Liver (tissue), 8 donors: ENCODE measurements at regions not wholly inside any gene's neighbourhood (a gene's known extent, or its start where the extent isn't known, plus 50 kb on each side); places are given as distances from the start of the nearest gene placed in this dataset.
A peak's percentile ranks its signal among the peaks of the same experiment; 100 is the strongest.

Source experiments
- DNase-seq: peaks from one replicate; pipeline ENCODE4 v3.0.0-alpha.2; 2017; ENCODE audit warnings: low spot score
- H3K27ac ChIP-seq, 2 donors: one replicate each; pipeline ENCODE4 v1.7.0; 2013; ENCODE audit warnings: inconsistent platforms in 2 of 2, low read length in 2 of 2, control low read depth in 1 of 2, low read depth in 1 of 2, mild to moderate bottlenecking in 1 of 2
- H3K27me3 ChIP-seq, 4 donors: one replicate each; pipeline versions ENCODE4 v1.6.1 to v1.7.0; 2013; ENCODE audit warnings: low read length in 3 of 4, inconsistent platforms in 1 of 4, mild to moderate bottlenecking in 1 of 4, moderate library complexity in 1 of 4; ENCODE audit not compliant: control insufficient read depth in 4 of 4, insufficient read depth in 4 of 4
- H3K36me3 ChIP-seq, 4 donors: one replicate each; pipeline versions ENCODE4 v1.6.1 to v1.7.0; 2013; ENCODE audit warnings: low read length in 3 of 4, mild to moderate bottlenecking in 3 of 4, low read depth in 1 of 4, moderate library complexity in 1 of 4; ENCODE audit not compliant: control insufficient read depth in 4 of 4, insufficient read depth in 3 of 4
- H3K4me1 ChIP-seq, 4 donors: one replicate each; pipeline versions ENCODE4 v1.6.1 to v1.7.0; 2013; ENCODE audit warnings: low read length in 3 of 4, mild to moderate bottlenecking in 3 of 4, moderate library complexity in 1 of 4; ENCODE audit not compliant: control insufficient read depth in 4 of 4, insufficient read depth in 4 of 4
- H3K4me3 ChIP-seq, 3 donors: one replicate each; pipeline versions ENCODE4 v1.6.1 to v1.7.0; 2013; ENCODE audit warnings: low read length in 3 of 3, control low read depth in 1 of 3, low read depth in 1 of 3, mild to moderate bottlenecking in 1 of 3
- H3K9ac ChIP-seq, 2 donors: one replicate each; pipeline ENCODE4 v1.7.0; 2013; ENCODE audit warnings: low read length in 2 of 2, mild to moderate bottlenecking in 2 of 2, moderate library complexity in 2 of 2, control low read depth in 1 of 2, low read depth in 1 of 2
- H3K9me3 ChIP-seq, 4 donors: one replicate each; pipeline versions ENCODE4 v1.6.1 to v1.7.0; 2013; ENCODE audit warnings: low read length in 3 of 4; ENCODE audit not compliant: control insufficient read depth in 4 of 4
- EGR1 ChIP-seq, 2 donors: IDR thresholded peaks; 2 replicates each; pipeline ENCODE4 v1.6.1; 2016 to 2018; ENCODE audit warnings: antibody characterized with exemption in 2 of 2, low read depth in 2 of 2
- FOXA1 ChIP-seq: IDR thresholded peaks from 2 replicates; pipeline ENCODE4 v1.6.1; 2016; ENCODE audit warnings: antibody characterized with exemption
- FOXA2 ChIP-seq: IDR thresholded peaks from 2 replicates; pipeline ENCODE4 v1.6.1; 2016; ENCODE audit warnings: antibody characterized with exemption
- GABPA ChIP-seq, 2 donors: IDR thresholded peaks in 1 of 2; conservative IDR thresholded peaks in 1 of 2; 2 replicates each; pipeline ENCODE4 v1.6.1; 2016; ENCODE audit warnings: antibody characterized with exemption in 2 of 2, mild to moderate bottlenecking in 1 of 2, moderate library complexity in 1 of 2
- HNF4A ChIP-seq, 2 donors: conservative IDR thresholded peaks; 2 replicates each; pipeline ENCODE4 v1.6.1; 2016; ENCODE audit warnings: antibody characterized with exemption in 2 of 2, mild to moderate bottlenecking in 2 of 2
- JUND ChIP-seq, 2 donors: IDR thresholded peaks; 2 replicates each; pipeline ENCODE4 v1.6.1; 2016; ENCODE audit warnings: antibody characterized with exemption in 2 of 2
- NR2F2 ChIP-seq: IDR thresholded peaks from 2 replicates; pipeline ENCODE4 v1.6.1; 2016; ENCODE audit warnings: antibody characterized with exemption
- RAD21 ChIP-seq, 2 donors: IDR thresholded peaks; 2 replicates each; pipeline ENCODE4 v1.6.1; 2016; ENCODE audit warnings: antibody characterized with exemption in 2 of 2, mild to moderate bottlenecking in 2 of 2
- RXRA ChIP-seq, 2 donors: IDR thresholded peaks; 2 replicates each; pipeline ENCODE4 v1.6.1; 2017 to 2018; ENCODE audit warnings: antibody characterized with exemption in 2 of 2, mild to moderate bottlenecking in 1 of 2
- SP1 ChIP-seq: IDR thresholded peaks from 2 replicates; pipeline ENCODE4 v1.6.1; 2018; ENCODE audit warnings: antibody characterized with exemption, mild to moderate bottlenecking
- TAF1 ChIP-seq: conservative IDR thresholded peaks from 2 replicates; pipeline ENCODE4 v1.6.1; 2016; ENCODE audit warnings: antibody characterized with exemption, mild to moderate bottlenecking
- YY1 ChIP-seq: IDR thresholded peaks from 2 replicates; pipeline ENCODE4 v1.6.1; 2016; ENCODE audit warnings: antibody characterized with exemption, mild to moderate bottlenecking
- WGBS: extraction: QIAGEN DNeasy Blood & Tissue Kit; methylation state at CpG from one replicate; pipeline ENCODE4 v1.1.7; 2013; 5-methylcytosine and 5-hydroxymethylcytosine counted together
- TF ChIP-seq, protein P1 (sequence below): IDR thresholded peaks from 2 replicates; pipeline ENCODE4 v1.6.1; 2016; ENCODE audit warnings: antibody characterized with exemption
- TF ChIP-seq, protein P2 (sequence below): IDR thresholded peaks from 2 replicates; pipeline ENCODE4 v1.6.1; 2016; ENCODE audit warnings: antibody characterized with exemption, mild to moderate bottlenecking
- TF ChIP-seq, protein P3 (sequence below): fragments of 150-350 bp; IDR thresholded peaks from 2 replicates; pipeline ENCODE4 v1.5.1; 2017; ENCODE audit warnings: improper control_type of control experiment, low read depth, low read length; ENCODE audit not compliant: missing input control
- TF ChIP-seq, protein P4 (sequence below): IDR thresholded peaks from 2 replicates; pipeline ENCODE4 v1.6.1; 2016; ENCODE audit warnings: antibody characterized with exemption
- TF ChIP-seq, protein P5 (sequence below): IDR thresholded peaks from 2 replicates; pipeline ENCODE4 v1.6.1; 2016; ENCODE audit warnings: antibody characterized with exemption
- donor health status: healthy.
- donor health status: healthy.
- donor health status: healthy.
- donor health status: healthy.
- donor health status: healthy.

DNA sequence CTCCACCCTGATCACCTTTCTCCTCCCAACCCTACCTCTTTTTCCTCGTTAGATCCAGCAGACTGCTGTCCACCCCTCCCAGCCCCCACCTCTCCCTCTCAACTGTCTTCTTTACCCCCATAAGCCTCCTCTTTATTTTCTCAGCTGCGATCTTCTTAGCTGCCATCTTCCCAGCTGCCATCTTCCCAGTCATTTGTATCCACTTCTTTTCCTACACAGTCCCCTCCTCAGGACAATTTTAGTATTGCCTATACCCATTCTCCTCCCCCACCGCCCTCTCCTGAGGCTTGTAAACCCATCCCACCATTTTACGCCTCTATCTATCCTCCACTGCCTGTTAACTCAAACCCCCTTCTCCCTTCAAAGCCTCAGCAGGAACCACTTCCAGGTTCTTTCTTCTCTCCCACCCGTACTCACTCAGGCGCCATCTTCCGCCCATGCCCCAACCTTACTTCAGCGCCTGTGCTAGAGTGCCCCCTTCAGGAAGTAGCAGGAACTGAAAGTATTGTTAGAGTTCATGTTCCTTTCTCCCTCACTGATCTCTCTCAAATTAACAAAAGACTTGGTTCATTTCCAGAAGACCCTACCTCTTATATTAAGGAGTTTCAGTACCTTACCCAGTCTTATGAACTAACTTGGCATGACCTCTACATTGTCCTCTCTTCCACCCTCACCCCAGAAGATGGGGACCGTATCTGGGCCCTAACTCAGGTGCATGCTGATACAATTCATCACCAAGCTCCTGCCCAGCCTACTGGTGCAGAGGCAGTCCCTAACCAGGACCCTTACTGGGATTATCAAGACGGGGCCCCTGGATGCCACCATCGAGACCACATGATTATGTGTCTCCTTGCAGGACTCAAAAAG is 236.0 kb downstream of the ADGRG6 start:
- Histone ChIP-seq H3K27ac (no peak overlapping the region), H3K36me3 (no peaks in the 10 kb centered on the region), H3K9me3 (peaks cover 0 to 10% (median 0%) of the 10 kb centered on the region in 4 donors), H3K4me3 (no peak overlapping the region), H3K4me1 (no peaks in the 10 kb centered on the region), H3K9ac (no peak overlapping the region), H3K27me3 (peaks cover 0 to 2% (median 0%) of the 10 kb centered on the region in 4 donors)
- no peak for DNase-seq
- 71% methylated on average over 11 of the region's 11 CpGs for WGBS
- TF ChIP-seq RAD21 (IDR thresholded peaks at IDR 0.05) (peak; percentile 63 to 75), HNF4A (conservative IDR thresholded peaks at IDR 0.05) (no peak), NR2F2 (no peak), YY1 (no peak), RXRA (IDR thresholded peaks at IDR 0.05) (no peak), JUND (IDR thresholded peaks at IDR 0.05) (no peak), SP1 (no peak), EGR1 (IDR thresholded peaks at IDR 0.05; ENCODE audit: low read depth in 2 of 2) (no peak), TAF1 (no peak), FOXA2 (no peak), GABPA (IDR thresholded peaks at IDR 0.05 in 1 of 2, conservative IDR thresholded peaks at IDR 0.05 in 1 of 2) (no peak), FOXA1 (no peak)
- TF ChIP-seq, protein P1, sequence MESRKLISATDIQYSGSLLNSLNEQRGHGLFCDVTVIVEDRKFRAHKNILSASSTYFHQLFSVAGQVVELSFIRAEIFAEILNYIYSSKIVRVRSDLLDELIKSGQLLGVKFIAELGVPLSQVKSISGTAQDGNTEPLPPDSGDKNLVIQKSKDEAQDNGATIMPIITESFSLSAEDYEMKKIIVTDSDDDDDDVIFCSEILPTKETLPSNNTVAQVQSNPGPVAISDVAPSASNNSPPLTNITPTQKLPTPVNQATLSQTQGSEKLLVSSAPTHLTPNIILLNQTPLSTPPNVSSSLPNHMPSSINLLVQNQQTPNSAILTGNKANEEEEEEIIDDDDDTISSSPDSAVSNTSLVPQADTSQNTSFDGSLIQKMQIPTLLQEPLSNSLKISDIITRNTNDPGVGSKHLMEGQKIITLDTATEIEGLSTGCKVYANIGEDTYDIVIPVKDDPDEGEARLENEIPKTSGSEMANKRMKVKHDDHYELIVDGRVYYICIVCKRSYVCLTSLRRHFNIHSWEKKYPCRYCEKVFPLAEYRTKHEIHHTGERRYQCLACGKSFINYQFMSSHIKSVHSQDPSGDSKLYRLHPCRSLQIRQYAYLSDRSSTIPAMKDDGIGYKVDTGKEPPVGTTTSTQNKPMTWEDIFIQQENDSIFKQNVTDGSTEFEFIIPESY: no peak
- TF ChIP-seq, protein P2, sequence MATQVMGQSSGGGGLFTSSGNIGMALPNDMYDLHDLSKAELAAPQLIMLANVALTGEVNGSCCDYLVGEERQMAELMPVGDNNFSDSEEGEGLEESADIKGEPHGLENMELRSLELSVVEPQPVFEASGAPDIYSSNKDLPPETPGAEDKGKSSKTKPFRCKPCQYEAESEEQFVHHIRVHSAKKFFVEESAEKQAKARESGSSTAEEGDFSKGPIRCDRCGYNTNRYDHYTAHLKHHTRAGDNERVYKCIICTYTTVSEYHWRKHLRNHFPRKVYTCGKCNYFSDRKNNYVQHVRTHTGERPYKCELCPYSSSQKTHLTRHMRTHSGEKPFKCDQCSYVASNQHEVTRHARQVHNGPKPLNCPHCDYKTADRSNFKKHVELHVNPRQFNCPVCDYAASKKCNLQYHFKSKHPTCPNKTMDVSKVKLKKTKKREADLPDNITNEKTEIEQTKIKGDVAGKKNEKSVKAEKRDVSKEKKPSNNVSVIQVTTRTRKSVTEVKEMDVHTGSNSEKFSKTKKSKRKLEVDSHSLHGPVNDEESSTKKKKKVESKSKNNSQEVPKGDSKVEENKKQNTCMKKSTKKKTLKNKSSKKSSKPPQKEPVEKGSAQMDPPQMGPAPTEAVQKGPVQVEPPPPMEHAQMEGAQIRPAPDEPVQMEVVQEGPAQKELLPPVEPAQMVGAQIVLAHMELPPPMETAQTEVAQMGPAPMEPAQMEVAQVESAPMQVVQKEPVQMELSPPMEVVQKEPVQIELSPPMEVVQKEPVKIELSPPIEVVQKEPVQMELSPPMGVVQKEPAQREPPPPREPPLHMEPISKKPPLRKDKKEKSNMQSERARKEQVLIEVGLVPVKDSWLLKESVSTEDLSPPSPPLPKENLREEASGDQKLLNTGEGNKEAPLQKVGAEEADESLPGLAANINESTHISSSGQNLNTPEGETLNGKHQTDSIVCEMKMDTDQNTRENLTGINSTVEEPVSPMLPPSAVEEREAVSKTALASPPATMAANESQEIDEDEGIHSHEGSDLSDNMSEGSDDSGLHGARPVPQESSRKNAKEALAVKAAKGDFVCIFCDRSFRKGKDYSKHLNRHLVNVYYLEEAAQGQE: no peak
- TF ChIP-seq, protein P3, sequence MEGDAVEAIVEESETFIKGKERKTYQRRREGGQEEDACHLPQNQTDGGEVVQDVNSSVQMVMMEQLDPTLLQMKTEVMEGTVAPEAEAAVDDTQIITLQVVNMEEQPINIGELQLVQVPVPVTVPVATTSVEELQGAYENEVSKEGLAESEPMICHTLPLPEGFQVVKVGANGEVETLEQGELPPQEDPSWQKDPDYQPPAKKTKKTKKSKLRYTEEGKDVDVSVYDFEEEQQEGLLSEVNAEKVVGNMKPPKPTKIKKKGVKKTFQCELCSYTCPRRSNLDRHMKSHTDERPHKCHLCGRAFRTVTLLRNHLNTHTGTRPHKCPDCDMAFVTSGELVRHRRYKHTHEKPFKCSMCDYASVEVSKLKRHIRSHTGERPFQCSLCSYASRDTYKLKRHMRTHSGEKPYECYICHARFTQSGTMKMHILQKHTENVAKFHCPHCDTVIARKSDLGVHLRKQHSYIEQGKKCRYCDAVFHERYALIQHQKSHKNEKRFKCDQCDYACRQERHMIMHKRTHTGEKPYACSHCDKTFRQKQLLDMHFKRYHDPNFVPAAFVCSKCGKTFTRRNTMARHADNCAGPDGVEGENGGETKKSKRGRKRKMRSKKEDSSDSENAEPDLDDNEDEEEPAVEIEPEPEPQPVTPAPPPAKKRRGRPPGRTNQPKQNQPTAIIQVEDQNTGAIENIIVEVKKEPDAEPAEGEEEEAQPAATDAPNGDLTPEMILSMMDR: peak; percentile 28
- TF ChIP-seq, protein P4, sequence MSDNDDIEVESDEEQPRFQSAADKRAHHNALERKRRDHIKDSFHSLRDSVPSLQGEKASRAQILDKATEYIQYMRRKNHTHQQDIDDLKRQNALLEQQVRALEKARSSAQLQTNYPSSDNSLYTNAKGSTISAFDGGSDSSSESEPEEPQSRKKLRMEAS: no peak
- TF ChIP-seq, protein P5, sequence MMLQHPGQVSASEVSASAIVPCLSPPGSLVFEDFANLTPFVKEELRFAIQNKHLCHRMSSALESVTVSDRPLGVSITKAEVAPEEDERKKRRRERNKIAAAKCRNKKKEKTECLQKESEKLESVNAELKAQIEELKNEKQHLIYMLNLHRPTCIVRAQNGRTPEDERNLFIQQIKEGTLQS: no peak
